MM.1S (cell line): ENCODE measurements at regions not wholly inside any gene's neighbourhood (a gene's known extent, or its start where the extent isn't known, plus 50 kb on each side); places are given as distances from the start of the nearest gene placed in this dataset.

ENCODE experiments used
- CTCF ChIP-seq: fragments of 300-600 bp; sonication (generic); IDR thresholded peaks from 2 replicates; pipeline ENCODE4 v1.5.1; 2016; ENCODE audit warnings: antibody characterized with exemption, low read length, mixed read lengths
- EZH2 ChIP-seq: fragments of 300-600 bp; sonication (generic); optimal IDR thresholded peaks from 2 replicates; pipeline ENCODE3; 2017; ENCODE audit warnings: low read depth, mild to moderate bottlenecking, antibody characterized with exemption, low read length, mixed read lengths

GRCh38 chr14:28001002-28001401 is 765.6 kb upstream of the FOXG1 start:
- peak; percentile 13; the same call in 1 of the 2 replicates for TF ChIP-seq CTCF
- no peak for TF ChIP-seq EZH2
